Keratinocyte (primary cell): ENCODE measurements at regions not wholly inside any gene's neighbourhood (a gene's known extent, or its start where the extent isn't known, plus 50 kb on each side); places are given as distances from the start of the nearest gene placed in this dataset.

Experiments
- DNase-seq: peaks from one replicate; pipeline ENCODE4 v3.0.0-alpha.2; 2011; ENCODE audit warnings: low read depth, missing footprints, low spot score
- FAIRE-seq: peaks from 2 replicates; lab custom pipeline; 2011; peaks lifted over from hg19 to GRCh38; lab: Jason Lieb, UNC
- H2AFZ ChIP-seq: 2 replicates; pipeline ENCODE4 v1.6.0; 2012; ENCODE audit warnings: low read length, control low read depth, inconsistent platforms; ENCODE audit not compliant: control insufficient read depth
- H3K27ac ChIP-seq: 2 replicates; pipeline ENCODE4 v1.5.1; 2011; ENCODE audit warnings: low read length; ENCODE audit not compliant: control insufficient read depth, insufficient read depth
- H3K27me3 ChIP-seq: 3 replicates; pipeline ENCODE4 v1.6.0; 2011; ENCODE audit warnings: low read length; ENCODE audit not compliant: control insufficient read depth, insufficient read depth; ENCODE audit errors: extremely low read depth
- H3K36me3 ChIP-seq, 2 experiments: 2 replicates in 1 of 2; 3 replicates in 1 of 2; pipeline ENCODE4 v1.5.1; 2011; ENCODE audit warnings: low read length in 2 of 2, mild to moderate bottlenecking in 1 of 2; ENCODE audit not compliant: control insufficient read depth in 2 of 2, insufficient read depth in 2 of 2; ENCODE audit errors: extremely low read depth in 1 of 2
- H3K4me1 ChIP-seq: 3 replicates; pipeline ENCODE4 v1.5.1; 2011; ENCODE audit warnings: low read length; ENCODE audit not compliant: control insufficient read depth, insufficient read depth; ENCODE audit errors: extremely low read depth
- H3K4me2 ChIP-seq: 3 replicates; pipeline ENCODE4 v1.6.0; 2011; ENCODE audit warnings: low read depth, low read length; ENCODE audit not compliant: control insufficient read depth, insufficient read depth; ENCODE audit errors: extremely low read depth
- H3K4me3 ChIP-seq, 3 experiments: fragments of 200-600 bp in 1 of 3; sonication (generic) in 1 of 3; 2 replicates in 2 of 3; 3 replicates in 1 of 3; pipeline ENCODE4 v1.5.1; 2011 to 2016; ENCODE audit warnings: low read length in 3 of 3, mild to moderate bottlenecking in 3 of 3, control low read depth in 2 of 3, inconsistent platforms in 1 of 3, low read depth in 1 of 3, mixed read lengths in 1 of 3, mixed run types in 1 of 3, moderate library complexity in 1 of 3; ENCODE audit not compliant: control insufficient read depth in 2 of 3, insufficient read depth in 2 of 3; ENCODE audit errors: extremely low read depth in 1 of 3
- H3K79me2 ChIP-seq: 2 replicates; pipeline ENCODE4 v1.6.0; 2012; ENCODE audit warnings: low read length; ENCODE audit not compliant: control insufficient read depth, insufficient read depth
- H3K9ac ChIP-seq: 3 replicates; pipeline ENCODE4 v1.6.0; 2011; ENCODE audit warnings: low read length; ENCODE audit not compliant: control insufficient read depth, insufficient read depth; ENCODE audit errors: extremely low read depth
- H3K9me1 ChIP-seq: 3 replicates; pipeline ENCODE4 v1.6.0; 2011; ENCODE audit warnings: low read length; ENCODE audit not compliant: control insufficient read depth, insufficient read depth; ENCODE audit errors: extremely low read depth
- H3K9me3 ChIP-seq: 2 replicates; pipeline ENCODE4 v1.5.1; 2012; ENCODE audit warnings: low read depth, low read length; ENCODE audit not compliant: control insufficient read depth
- H4K20me1 ChIP-seq: 3 replicates; pipeline ENCODE4 v1.6.0; 2011; ENCODE audit warnings: low read length; ENCODE audit not compliant: control insufficient read depth, insufficient read depth; ENCODE audit errors: extremely low read depth
- CTCF ChIP-seq, 3 experiments: IDR thresholded peaks in 1 of 3; conservative IDR thresholded peaks in 1 of 3; optimal IDR thresholded peaks in 1 of 3; 2 replicates in 2 of 3; 3 replicates in 1 of 3; pipeline versions ENCODE3 to v1.5.1; 2011; ENCODE audit warnings: low read length in 3 of 3, mild to moderate bottlenecking in 3 of 3, moderate library complexity in 2 of 3, control low read depth in 1 of 3, inconsistent platforms in 1 of 3; ENCODE audit not compliant: insufficient read depth in 2 of 3; ENCODE audit errors: extremely low read depth in 1 of 3
- EZH2 ChIP-seq: IDR thresholded peaks from one replicate; pipeline ENCODE4 v1.6.1; 2012; ENCODE audit warnings: inconsistent platforms, mild to moderate bottlenecking, low read length, moderate library complexity
- dilution Hi-C: fragments of 300-500 bp; cut with MboI; formaldehyde crosslinking; loops from one replicate; pipeline ENCODE4 v1.7.0; 2020; ENCODE audit warnings: low sequenced_read_pairs; ENCODE audit not compliant: extremely low pct_ligation_motif_present

GRCh38 chr4:125620066-125620860 is 305.5 kb downstream of the FAT4 start:
- Histone ChIP-seq H3K4me1 (no peaks in the 10 kb centered on the region), H3K4me3 (no peak overlapping the region), H4K20me1 (no peaks in the 10 kb centered on the region), H3K79me2 (no peaks in the 10 kb centered on the region), H3K9me3 (no peaks in the 10 kb centered on the region), H2AFZ (no peak overlapping the region), H3K4me2 (no peak overlapping the region), H3K27ac (no peak overlapping the region), H3K27me3 (no peaks in the 10 kb centered on the region), H3K36me3 (no peaks in the 10 kb centered on the region), H3K9me1 (no peaks in the 10 kb centered on the region), H3K9ac (no peak overlapping the region)
- no peak for FAIRE-seq
- no peak for DNase-seq
- dilution Hi-C loops, result no loop called here
- TF ChIP-seq EZH2, result no peak
- TF ChIP-seq CTCF (optimal IDR thresholded peaks at IDR 0.05 in 1 of 3, IDR thresholded peaks at IDR 0.05 in 1 of 3, conservative IDR thresholded peaks at IDR 0.05 in 1 of 3; ENCODE audit: extremely low read depth in 1 of 3, insufficient read depth in 2 of 3, low read length in 3 of 3), result no peak

- Histone ChIP-seq H3K27me3 (no peaks in the 10 kb centered on the region), H3K9me3 (no peaks in the 10 kb centered on the region), H3K9ac (no peak overlapping the region), H3K79me2 (no peaks in the 10 kb centered on the region), H3K4me2 (no peak overlapping the region), H3K9me1 (no peaks in the 10 kb centered on the region), H3K27ac (no peak overlapping the region), H4K20me1 (no peaks in the 10 kb centered on the region), H2AFZ (no peak overlapping the region), H3K4me1 (no peaks in the 10 kb centered on the region), H3K36me3 (no peaks in the 10 kb centered on the region), H3K4me3 (no peak overlapping the region)
- FAIRE-seq, result no peak
- dilution Hi-C loops, result no loop called here
- DNase-seq, result no peak
- TF ChIP-seq CTCF (optimal IDR thresholded peaks at IDR 0.05 in 1 of 3, IDR thresholded peaks at IDR 0.05 in 1 of 3, conservative IDR thresholded peaks at IDR 0.05 in 1 of 3; ENCODE audit: extremely low read depth in 1 of 3, insufficient read depth in 2 of 3, low read length in 3 of 3), result no peak
- TF ChIP-seq EZH2, result no peak
Measured at GRCh38 chr4:125624951-125625350, 310.2 kb downstream of the FAT4 start.
